Suprapubic skin (tissue), 4 donors: ENCODE measurements at regions not wholly inside any gene's neighbourhood (a gene's known extent, or its start where the extent isn't known, plus 50 kb on each side); places are given as distances from the start of the nearest gene placed in this dataset.

Experiments used
- DNase-seq, 2 donors: peaks; one replicate each; pipeline ENCODE4 v3.0.0-alpha.2; 2019; ENCODE audit warnings: low spot score in 2 of 2
- H3K27ac ChIP-seq: fragments of 200-600 bp; sonication (generic); one replicate; pipeline ENCODE4 v1.5.1; 2019
- H3K27me3 ChIP-seq: fragments of 200-600 bp; sonication (generic); one replicate; pipeline ENCODE4 v1.5.1; 2019
- H3K36me3 ChIP-seq: fragments of 200-600 bp; sonication (generic); one replicate; pipeline ENCODE4 v1.5.1; 2019
- H3K4me1 ChIP-seq: fragments of 200-600 bp; sonication (generic); one replicate; pipeline ENCODE4 v1.5.1; 2019
- H3K4me3 ChIP-seq: fragments of 200-600 bp; sonication (generic); one replicate; pipeline ENCODE4 v1.5.1; 2019; ENCODE audit warnings: mild to moderate bottlenecking
- H3K9me3 ChIP-seq: fragments of 200-600 bp; sonication (generic); one replicate; pipeline ENCODE4 v1.5.1; 2019
- EP300 ChIP-seq: sonication (generic); formaldehyde crosslinking; IDR thresholded peaks from one replicate; pipeline ENCODE4 v1.6.1; 2017; ENCODE audit warnings: antibody characterized with exemption
- POLR2A ChIP-seq, 2 donors: fragments of 450-650 bp; IDR thresholded peaks; one replicate each; pipeline ENCODE4 v1.6.1; 2017; ENCODE audit warnings: antibody characterized with exemption in 2 of 2, mild to moderate bottlenecking in 2 of 2, moderate library complexity in 2 of 2
- POLR2AphosphoS5 ChIP-seq, 3 donors: sonication (generic); formaldehyde crosslinking; IDR thresholded peaks; one replicate each; pipeline ENCODE4 v1.6.1; 2017; ENCODE audit warnings: antibody characterized with exemption in 3 of 3
- WGBS: methylation state at CpG from one replicate; pipeline ENCODE4 v1.1.5; 2018; 5-methylcytosine and 5-hydroxymethylcytosine counted together
- TF ChIP-seq, protein P1 (sequence below), 2 donors: fragments of 200-600 bp in 1 of 2; fragments of 450-650 bp in 1 of 2; sonication (generic) in 1 of 2; IDR thresholded peaks; one replicate each; pipeline ENCODE4 v1.5.1; 2016 to 2019; ENCODE audit warnings: antibody characterized with exemption in 2 of 2, mild to moderate bottlenecking in 1 of 2, moderate library complexity in 1 of 2

DNA sequence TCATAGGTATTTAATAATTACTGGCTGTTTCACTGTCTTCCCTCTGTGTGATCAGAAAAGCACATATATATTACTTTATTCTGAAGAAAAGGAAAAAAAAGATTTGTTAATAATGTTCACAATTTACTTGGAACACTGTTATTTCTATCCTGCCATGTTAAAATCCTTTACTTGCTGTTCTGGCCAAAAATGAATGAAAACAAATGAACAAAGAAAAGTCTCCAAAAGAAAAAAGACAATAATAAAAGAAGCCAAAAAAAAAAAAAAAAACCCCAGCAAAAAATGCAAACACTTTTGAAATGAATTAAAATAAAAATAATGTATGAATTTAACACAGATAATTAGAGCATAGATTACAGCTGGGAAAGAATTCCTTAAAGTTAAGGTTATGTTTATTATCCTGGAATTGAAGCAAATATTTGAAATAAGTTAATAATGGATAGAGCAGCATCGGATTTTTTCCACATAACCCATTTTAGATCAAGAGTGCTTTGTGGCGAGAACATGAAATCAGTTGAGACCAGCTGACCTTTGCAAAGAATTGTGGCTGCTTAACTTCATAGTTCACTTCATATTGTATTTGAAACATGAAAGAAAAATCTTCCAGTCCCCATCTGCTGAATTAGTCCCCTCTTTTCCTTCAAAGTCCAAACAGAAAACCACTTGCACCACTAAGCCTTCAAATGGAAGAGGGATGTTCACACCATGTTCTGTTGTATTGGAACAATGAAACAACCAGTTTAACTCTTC is 444.8 kb downstream of the ADAMTS20 start:
- Histone ChIP-seq H3K27me3 (no peaks in the 10 kb centered on the region), H3K36me3 (no peaks in the 10 kb centered on the region), H3K9me3 (no peaks in the 10 kb centered on the region), H3K4me3 (no peak overlapping the region), H3K27ac (no peak overlapping the region), H3K4me1 (no peaks in the 10 kb centered on the region)
- no peak for DNase-seq
- TF ChIP-seq EP300 = no peak
- no peak for TF ChIP-seq POLR2AphosphoS5 (IDR thresholded peaks at IDR 0.05)
- TF ChIP-seq POLR2A (IDR thresholded peaks at IDR 0.05) = no peak
- TF ChIP-seq, protein P1, sequence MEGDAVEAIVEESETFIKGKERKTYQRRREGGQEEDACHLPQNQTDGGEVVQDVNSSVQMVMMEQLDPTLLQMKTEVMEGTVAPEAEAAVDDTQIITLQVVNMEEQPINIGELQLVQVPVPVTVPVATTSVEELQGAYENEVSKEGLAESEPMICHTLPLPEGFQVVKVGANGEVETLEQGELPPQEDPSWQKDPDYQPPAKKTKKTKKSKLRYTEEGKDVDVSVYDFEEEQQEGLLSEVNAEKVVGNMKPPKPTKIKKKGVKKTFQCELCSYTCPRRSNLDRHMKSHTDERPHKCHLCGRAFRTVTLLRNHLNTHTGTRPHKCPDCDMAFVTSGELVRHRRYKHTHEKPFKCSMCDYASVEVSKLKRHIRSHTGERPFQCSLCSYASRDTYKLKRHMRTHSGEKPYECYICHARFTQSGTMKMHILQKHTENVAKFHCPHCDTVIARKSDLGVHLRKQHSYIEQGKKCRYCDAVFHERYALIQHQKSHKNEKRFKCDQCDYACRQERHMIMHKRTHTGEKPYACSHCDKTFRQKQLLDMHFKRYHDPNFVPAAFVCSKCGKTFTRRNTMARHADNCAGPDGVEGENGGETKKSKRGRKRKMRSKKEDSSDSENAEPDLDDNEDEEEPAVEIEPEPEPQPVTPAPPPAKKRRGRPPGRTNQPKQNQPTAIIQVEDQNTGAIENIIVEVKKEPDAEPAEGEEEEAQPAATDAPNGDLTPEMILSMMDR (IDR thresholded peaks at IDR 0.05) = no peak
- WGBS = 73% methylated on average over 2 of the region's 2 CpGs

DNA sequence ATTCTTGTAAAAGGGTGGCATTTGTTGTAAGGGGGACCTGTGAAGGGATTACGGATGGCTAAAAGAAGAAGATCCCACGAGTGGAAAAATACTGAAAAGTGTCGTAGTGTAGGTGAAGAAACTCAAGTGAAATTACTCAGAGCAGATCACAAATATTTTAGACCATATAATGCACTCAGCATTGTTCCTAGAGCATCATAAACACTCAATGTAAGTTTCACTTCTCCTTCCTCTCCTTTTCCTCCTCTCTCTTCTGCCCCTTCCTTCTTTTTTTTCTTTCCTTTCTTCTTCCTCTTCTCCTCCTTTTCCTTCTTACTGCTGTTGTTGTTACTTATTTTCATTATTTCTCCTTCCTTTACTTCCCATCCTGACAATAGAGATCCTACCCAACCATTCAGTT is 445.6 kb downstream of the ADAMTS20 start:
- no peak overlapping the region for H3K4me3 ChIP-seq
- no peaks in the 10 kb centered on the region for H3K27me3 ChIP-seq
- no peak overlapping the region for H3K27ac ChIP-seq
- H3K36me3 ChIP-seq = no peaks in the 10 kb centered on the region
- H3K4me1 ChIP-seq = no peaks in the 10 kb centered on the region
- no peak for DNase-seq
- 75% methylated on average over 3 of the region's 3 CpGs for WGBS
- TF ChIP-seq EP300 = no peak
- no peak for TF ChIP-seq POLR2A (IDR thresholded peaks at IDR 0.05)
- TF ChIP-seq, protein P1 (IDR thresholded peaks at IDR 0.05) = no peak
- TF ChIP-seq POLR2AphosphoS5 (IDR thresholded peaks at IDR 0.05) = no peak
- no peaks in the 10 kb centered on the region for H3K9me3 ChIP-seq

DNA sequence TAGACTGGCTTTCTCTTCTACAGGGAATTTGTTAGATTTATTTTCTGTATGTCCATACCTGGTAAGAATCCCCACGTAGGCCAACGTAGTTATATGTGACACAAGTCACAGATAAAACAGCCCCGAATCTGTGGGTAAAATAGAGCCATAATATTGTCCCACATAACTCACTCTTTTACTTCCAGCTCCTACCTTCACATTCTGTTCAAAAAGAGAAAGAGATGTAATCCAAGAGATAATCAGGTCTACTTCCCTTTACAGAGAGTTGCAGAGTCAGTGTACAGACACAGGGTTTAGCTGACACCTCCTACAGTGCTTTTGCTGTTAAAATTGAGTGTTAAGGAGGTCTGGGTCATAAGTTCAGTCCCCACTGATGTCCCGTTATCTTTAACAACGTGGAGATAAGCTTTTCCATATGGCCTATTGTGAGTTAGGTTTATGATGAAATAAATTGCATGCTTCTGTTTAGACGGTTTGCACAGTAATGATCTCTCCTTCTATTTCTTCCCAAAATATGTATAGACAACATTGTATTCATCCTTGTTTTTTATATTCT is 446.5 kb downstream of the ADAMTS20 start:
- H3K27me3 ChIP-seq = no peaks in the 10 kb centered on the region
- H3K4me3 ChIP-seq = no peak overlapping the region
- no peaks in the 10 kb centered on the region for H3K4me1 ChIP-seq
- no peaks in the 10 kb centered on the region for H3K36me3 ChIP-seq
- H3K9me3 ChIP-seq = no peaks in the 10 kb centered on the region
- no peak for TF ChIP-seq EP300
- no peak for TF ChIP-seq POLR2A (IDR thresholded peaks at IDR 0.05)
- TF ChIP-seq, protein P1 (IDR thresholded peaks at IDR 0.05) = no peak
- TF ChIP-seq POLR2AphosphoS5 (IDR thresholded peaks at IDR 0.05) = no peak
- no peak for DNase-seq
- 70% methylated on average over 6 of the region's 6 CpGs for WGBS
- no peak overlapping the region for H3K27ac ChIP-seq

DNA sequence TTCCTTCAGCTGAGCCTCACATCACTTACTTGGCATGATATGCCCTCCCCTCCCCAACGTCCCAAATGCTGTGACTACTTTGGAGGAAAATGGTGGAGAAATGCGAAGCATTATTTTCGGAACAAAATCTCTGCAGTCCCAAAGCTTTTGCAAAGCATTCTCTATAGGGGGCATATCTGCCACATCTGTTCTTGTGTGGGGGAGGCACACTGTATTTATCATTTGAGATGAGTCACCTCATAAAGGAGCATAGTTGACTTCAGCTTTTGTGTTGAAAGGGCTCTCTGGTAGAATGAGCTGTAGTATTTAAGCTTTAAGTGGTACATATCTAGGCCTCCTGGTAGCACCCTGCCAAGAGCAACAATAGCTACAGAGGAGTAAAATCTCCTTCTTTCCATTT is 447.5 kb downstream of the ADAMTS20 start:
- H3K27me3 ChIP-seq = no peaks in the 10 kb centered on the region
- TF ChIP-seq POLR2A (IDR thresholded peaks at IDR 0.05) = no peak
- TF ChIP-seq, protein P1 (IDR thresholded peaks at IDR 0.05) = no peak
- TF ChIP-seq POLR2AphosphoS5 (IDR thresholded peaks at IDR 0.05) = no peak
- no peak for TF ChIP-seq EP300
- no peaks in the 10 kb centered on the region for H3K36me3 ChIP-seq
- no peak overlapping the region for H3K27ac ChIP-seq
- WGBS = 94% methylated on average over 3 of the region's 3 CpGs
- no peak for DNase-seq
- H3K4me3 ChIP-seq = no peak overlapping the region
- H3K9me3 ChIP-seq = no peaks in the 10 kb centered on the region
- no peaks in the 10 kb centered on the region for H3K4me1 ChIP-seq

DNA sequence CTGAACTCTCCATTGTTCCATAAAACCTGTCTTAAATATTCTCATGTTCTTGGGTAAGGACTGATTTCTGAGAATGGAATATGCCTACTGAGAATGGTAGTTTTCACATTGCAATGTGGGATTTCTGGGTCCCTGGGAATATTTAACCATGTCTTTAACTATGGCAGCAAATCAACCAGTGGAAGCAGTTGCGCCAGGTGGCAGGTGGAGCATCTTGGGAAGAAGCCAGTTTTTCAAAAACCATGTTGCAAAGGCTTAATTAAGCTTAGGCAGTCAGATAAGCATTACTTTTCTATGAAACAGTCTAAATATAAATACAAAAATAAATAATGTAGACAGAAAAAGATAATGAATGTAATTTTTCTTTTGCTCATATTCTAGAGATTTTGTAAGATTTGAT is 448.1 kb downstream of the ADAMTS20 start:
- Histone ChIP-seq H3K4me1 (no peaks in the 10 kb centered on the region), H3K9me3 (no peaks in the 10 kb centered on the region), H3K27me3 (no peaks in the 10 kb centered on the region), H3K4me3 (no peak overlapping the region), H3K27ac (no peak overlapping the region), H3K36me3 (no peaks in the 10 kb centered on the region)
- TF ChIP-seq POLR2A (IDR thresholded peaks at IDR 0.05) (no peak), POLR2AphosphoS5 (IDR thresholded peaks at IDR 0.05) (no peak), EP300 (no peak)
- TF ChIP-seq, protein P1 (IDR thresholded peaks at IDR 0.05) = no peak
- 74% methylated on average over 1 of the region's 1 CpG for WGBS
- DNase-seq = no peak
